K562 (cell line): ENCODE measurements at regions not wholly inside any gene's neighbourhood (a gene's known extent, or its start where the extent isn't known, plus 50 kb on each side); places are given as distances from the start of the nearest gene placed in this dataset.

Experiments
- ATAC-seq: fragments of 200-7000 bp; cut with Tn5 transposase; 3 replicates; pipeline ENCODE4 v1.9.1; 2020; ENCODE audit warnings: moderate library complexity
- BruUV-seq: library from RNA; stranded (reverse); fragments of 400-500 nt; replicated peaks from 2 replicates; lab custom pipeline; 2021; lab: Mats Ljungman, UMichigan
- CTCF ChIA-PET: fragments of 300-600 bp; formaldehyde crosslinking; extraction: SDS; loops from one replicate; lab custom pipeline; 2021; ENCODE audit warnings: low intra/inter-chr PET ratio; lab: Yijun Ruan, JAX
- POLR2A ChIA-PET: fragments of 300-600, 350-650 bp; sonication (Branson Sonifier 250); formaldehyde crosslinking; extraction: SDS; loops from one replicate; lab custom pipeline; 2021; ENCODE audit warnings: antibody characterized with exemption, inconsistent platforms; lab: Yijun Ruan, JAX
- DNase-seq, 4 experiments: peaks; one replicate each; pipeline versions ENCODE4 v3.0.0 to v3.0.0-alpha.2; 2011 to 2018; ENCODE audit warnings: low spot score in 3 of 4, mixed read lengths in 3 of 4; ENCODE audit errors: extremely low read depth in 1 of 4
- FAIRE-seq: peaks from 2 replicates; lab custom pipeline; 2011; peaks lifted over from hg19 to GRCh38; lab: Jason Lieb, UNC
- H2AFZ ChIP-seq: 2 replicates; pipeline ENCODE4 v1.6.0; 2011; ENCODE audit warnings: low read depth, low read length, control low read depth, inconsistent platforms
- H3K27ac ChIP-seq: fragments of 200-600 bp; 3 replicates; pipeline ENCODE4 v1.8.0; 2011; ENCODE audit warnings: low read depth, mild to moderate bottlenecking, control low read depth, inconsistent platforms, low read length, moderate library complexity, mixed read lengths; ENCODE audit errors: extremely low read depth
- H3K27me3 ChIP-seq, 2 experiments: fragments of 300-600 bp in 1 of 2; 2 replicates in 1 of 2; 3 replicates in 1 of 2; pipeline versions ENCODE4 v1.6.0 to v1.8.0; 2011; ENCODE audit warnings: inconsistent platforms in 2 of 2, low read length in 2 of 2, mild to moderate bottlenecking in 1 of 2, mixed read lengths in 1 of 2, moderate library complexity in 1 of 2; ENCODE audit not compliant: control insufficient read depth in 2 of 2, insufficient read depth in 2 of 2
- H3K36me3 ChIP-seq: fragments of 300-600 bp; 3 replicates; pipeline ENCODE4 v1.8.0; 2011; ENCODE audit warnings: mild to moderate bottlenecking, low read length, inconsistent platforms; ENCODE audit not compliant: control insufficient read depth, insufficient read depth
- H3K4me1 ChIP-seq, 2 experiments: fragments of 200-600 bp in 1 of 2; replicated peaks in 1 of 2; 2 replicates in 1 of 2; 3 replicates in 1 of 2; pipeline versions ENCODE4 v1.5.1 to v1.8.0; 2011; ENCODE audit warnings: inconsistent platforms in 2 of 2, low read length in 2 of 2, mild to moderate bottlenecking in 1 of 2, mixed read lengths in 1 of 2, moderate library complexity in 1 of 2; ENCODE audit not compliant: control insufficient read depth in 2 of 2, insufficient read depth in 2 of 2
- H3K4me2 ChIP-seq: 2 replicates; pipeline ENCODE4 v1.6.1; 2011; ENCODE audit warnings: low read length, control low read depth, inconsistent platforms, mixed read lengths; ENCODE audit not compliant: insufficient read depth
- H3K4me3 ChIP-seq: fragments of 200-600 bp; sonication (generic), shearing (Covaris generic); 2 replicates; pipeline ENCODE4 v1.5.1; 2016; ENCODE audit warnings: control low read depth, inconsistent platforms
- H3K79me2 ChIP-seq: fragments of 200-600 bp; 3 replicates; pipeline ENCODE4 v1.8.0; 2011; ENCODE audit warnings: low read length, inconsistent platforms; ENCODE audit not compliant: control insufficient read depth, insufficient read depth
- H3K9ac ChIP-seq, 2 experiments: 2 replicates each; pipeline versions ENCODE4 v1.6.0 to v1.6.1; 2011; ENCODE audit warnings: low read depth in 2 of 2, low read length in 2 of 2, control low read depth in 1 of 2, inconsistent platforms in 1 of 2, mild to moderate bottlenecking in 1 of 2, mixed read lengths in 1 of 2; ENCODE audit not compliant: insufficient read depth in 1 of 2
- H3K9me1 ChIP-seq: one replicate; pipeline ENCODE4 v1.6.0; 2011; ENCODE audit warnings: inconsistent platforms, mild to moderate bottlenecking, low read length, moderate library complexity; ENCODE audit not compliant: control insufficient read depth, insufficient read depth
- H3K9me3 ChIP-seq: replicated peaks from 2 replicates; pipeline ENCODE4 v1.5.1; 2011; ENCODE audit warnings: low read depth, low read length, inconsistent platforms; ENCODE audit not compliant: control insufficient read depth, insufficient read depth
- H4K20me1 ChIP-seq: replicated peaks from 2 replicates; pipeline ENCODE4 v1.6.1; 2011; ENCODE audit warnings: low read length, inconsistent platforms, mixed read lengths; ENCODE audit not compliant: control insufficient read depth, insufficient read depth
- CXXC5 ChIP-seq: fragments of 250-450 bp; sonication (Bioruptor Pico); IDR thresholded peaks from 2 replicates; pipeline ENCODE4 v1.8.0; 2022; ENCODE audit warnings: inconsistent platforms, mild to moderate bottlenecking, moderate library complexity
- E2F8 ChIP-seq: fragments of 450-650 bp; IDR thresholded peaks from 2 replicates; pipeline ENCODE4 v1.7.1; 2018; ENCODE audit warnings: mild to moderate bottlenecking, low read depth; ENCODE audit not compliant: partially characterized antibody
- EZH2 ChIP-seq: IDR thresholded peaks from 2 replicates; pipeline ENCODE4 v1.6.1; 2012; ENCODE audit warnings: low read depth, mild to moderate bottlenecking, inconsistent platforms, low read length, borderline replicate concordance
- HDAC3 ChIP-seq: fragments of 450-650 bp; IDR thresholded peaks from 2 replicates; pipeline ENCODE4 v1.6.1; 2018; ENCODE audit warnings: borderline replicate concordance, mild to moderate bottlenecking, moderate library complexity; ENCODE audit not compliant: partially characterized antibody
- NR1H2 ChIP-seq: sonication (generic); formaldehyde crosslinking; IDR thresholded peaks from 2 replicates; pipeline ENCODE4 v1.4.0; 2020; ENCODE audit warnings: mild to moderate bottlenecking, missing genetic modification reagents
- PTTG1 ChIP-seq: fragments of 450-650 bp; IDR thresholded peaks from 2 replicates; pipeline ENCODE4 v1.6.1; 2016; ENCODE audit warnings: low read depth, mild to moderate bottlenecking, missing genetic modification characterization, missing compliant biosample characterization
- RFX1 ChIP-seq: fragments of 450-650 bp; IDR thresholded peaks from 2 replicates; pipeline ENCODE4 v1.6.1; 2016; ENCODE audit warnings: mild to moderate bottlenecking, moderate library complexity
- TCF3 ChIP-seq: sonication (generic); formaldehyde crosslinking; IDR thresholded peaks from 2 replicates; pipeline ENCODE4 v1.4.0; 2020; ENCODE audit warnings: mild to moderate bottlenecking, missing genetic modification reagents
- WGBS: fragments of 100-300 bp; shearing (Covaris generic); methylation state at CpG from one replicate; pipeline ENCODE4 v1.1.6; 2016; ENCODE audit warnings: low coverage, mixed read lengths; ENCODE audit not compliant: insufficient coverage; ENCODE audit errors: missing lambda C conversion rate; 5-methylcytosine and 5-hydroxymethylcytosine counted together
- in situ Hi-C: fragments of 300-500 bp; cut with MboI; formaldehyde crosslinking; loops from 4 replicates; pipeline ENCODE4 v1.15.0; 2018; ENCODE audit warnings: inconsistent platforms, mixed read lengths
- intact Hi-C: fragments of 100-400 bp; cut with micrococcal nuclease; formaldehyde crosslinking; loops from 2 replicates; pipeline ENCODE4 v1.14.2; 2022

GRCh38 chr10:131617113-131617858, 283.5 kb upstream of the PPP2R2D start:
- no TSS peak for BruUV-seq
- in situ Hi-C loops: no loop called here
- CTCF ChIA-PET: no interaction called here

More at GRCh38 chr10:131617113-131617858, 283.5 kb upstream of the PPP2R2D start:
- Histone ChIP-seq H3K9me3 (no peaks in the 10 kb centered on the region), H3K4me2 (no peak overlapping the region), H2AFZ (no peak overlapping the region), H3K4me1 (no peaks in the 10 kb centered on the region; a peak in 1 of 5 replicates), H3K27me3 (peaks cover 0 to 6% of the 10 kb centered on the region in 2 experiments; a peak in 2 of 5 replicates), H3K27ac (no peak overlapping the region), H3K36me3 (no peaks in the 10 kb centered on the region), H4K20me1 (no peaks in the 10 kb centered on the region), H3K9me1 (no peaks in the 10 kb centered on the region), H3K9ac (no peak overlapping the region), H3K4me3 (no peak overlapping the region), H3K79me2 (no peaks in the 10 kb centered on the region)
- WGBS: 3% methylated on average over 11 of the region's 36 CpGs
- intact Hi-C loops: no loop called here
- DNase-seq (peak in 1 of 4 experiments; percentile 1), FAIRE-seq (no peak), ATAC-seq (no peak)
- POLR2A ChIA-PET: no interaction called here
- TF ChIP-seq NR1H2 (CRISPR knock-in tag): no peak
- TF ChIP-seq E2F8: no peak
- TF ChIP-seq CXXC5: no peak
- no peak for TF ChIP-seq TCF3 (CRISPR knock-in tag)
- TF ChIP-seq HDAC3: no peak
- no peak for TF ChIP-seq PTTG1 (tag)
- no peak for TF ChIP-seq EZH2
- peak; percentile 73 for TF ChIP-seq RFX1
